Middle frontal gyrus (tissue), 1 donor: ENCODE measurements at regions not wholly inside any gene's neighbourhood (a gene's known extent, or its start where the extent isn't known, plus 50 kb on each side); places are given as distances from the start of the nearest gene placed in this dataset.

Experiments used
- DNase-seq: peaks from one replicate; pipeline ENCODE4 v3.0.0-alpha.2; 2015; ENCODE audit warnings: low spot score; ENCODE audit errors: extremely low spot score

GRCh38 chr4:42330002-42330592, 67.2 kb upstream of the SHISA3 start:
- no peak for DNase-seq

- DNase-seq: no peak
These were observed 66.2 kb upstream of the SHISA3 start for GRCh38 chr4:42331040-42331439.

GRCh38 chr4:42331914-42332368, 65.3 kb upstream of the SHISA3 start:
- DNase-seq: no peak

- DNase-seq: no peak
These were observed 57.3 kb upstream of the SHISA3 start for GRCh38 chr4:42339935-42340406.

- DNase-seq: no peak
These were observed 55.7 kb upstream of the SHISA3 start for GRCh38 chr4:42341518-42342026.

DNA sequence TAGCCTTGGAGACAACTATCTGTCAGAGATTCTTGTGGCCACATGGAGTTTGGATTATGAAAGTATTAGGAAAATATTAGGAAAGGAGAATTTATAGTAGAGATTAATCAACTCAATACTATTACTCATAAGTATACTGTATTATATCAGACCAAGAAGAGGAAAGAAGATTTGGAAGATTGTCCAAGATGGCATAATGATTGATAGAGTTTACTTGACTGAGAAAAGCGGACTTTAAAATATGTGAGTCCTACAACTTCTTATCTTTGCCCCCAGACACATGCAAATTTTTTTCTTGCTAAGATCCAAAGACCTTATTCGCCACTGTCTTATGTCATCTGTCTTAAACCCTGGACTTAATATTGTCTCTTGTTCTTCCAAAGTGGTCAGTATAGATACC, 54.8 kb upstream of the SHISA3 start:
- DNase-seq: no peak

- no peak for DNase-seq
These were observed 53.0 kb upstream of the SHISA3 start for GRCh38 chr4:42344309-42344708.

DNA sequence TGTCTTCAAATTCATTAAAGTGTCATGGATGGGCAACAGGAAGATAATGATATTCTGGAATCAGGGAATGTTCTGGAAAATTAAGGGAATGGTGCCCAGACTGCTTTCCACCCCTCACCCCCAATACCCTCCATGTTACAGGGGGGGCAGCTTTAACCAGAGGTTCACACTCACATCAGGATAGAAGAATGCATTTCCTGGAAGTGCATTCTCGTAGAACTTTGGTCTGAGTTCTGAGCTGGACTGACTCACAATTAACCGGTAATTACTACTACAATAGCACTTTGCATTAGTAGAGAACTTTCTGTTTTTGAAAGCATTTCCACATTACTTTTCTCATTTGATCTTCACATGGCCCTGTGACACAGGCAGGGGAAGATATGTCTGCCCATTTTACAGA, 52.5 kb upstream of the SHISA3 start:
- no peak for DNase-seq

DNA sequence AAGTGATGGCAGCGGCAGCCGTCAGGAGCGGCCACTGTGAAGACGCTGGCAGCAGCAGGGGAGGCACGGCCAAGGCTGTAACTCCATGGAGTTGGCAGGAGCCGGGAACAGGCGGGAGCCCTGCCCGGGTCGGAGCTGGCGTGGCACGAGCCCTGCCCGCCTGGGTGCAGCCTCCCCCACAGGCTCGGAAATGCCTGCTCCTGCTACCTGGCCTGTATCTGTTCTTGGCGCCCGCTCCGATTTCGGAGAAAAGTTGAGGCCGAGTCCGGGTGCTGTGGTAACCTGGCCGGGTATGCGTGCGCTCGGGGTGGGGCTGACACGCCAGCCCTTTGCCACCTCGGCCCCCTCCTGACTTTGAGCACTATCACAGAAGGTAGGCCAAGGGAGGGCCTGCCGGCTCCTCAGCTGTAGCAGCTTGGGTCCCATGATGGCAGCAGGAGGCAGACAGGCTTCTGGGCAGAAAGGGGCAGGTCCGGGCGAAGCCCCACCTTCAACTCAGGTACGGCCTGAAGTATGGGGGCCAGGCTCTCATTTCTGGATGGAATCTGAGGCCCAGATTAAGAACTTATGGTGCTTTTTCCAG, 51.2 kb upstream of the SHISA3 start:
- no peak for DNase-seq

- no peak for DNase-seq
These were observed 50.2 kb upstream of the SHISA3 start for GRCh38 chr4:42347076-42347475.
